Activated gamma-delta T cell treated with anti-CD3 and anti-CD28 coated beads, Interleukin-2, amount 50 U/mL, for 16 hours (primary cell): ENCODE measurements at regions not wholly inside any gene's neighbourhood (a gene's known extent, or its start where the extent isn't known, plus 50 kb on each side); places are given as distances from the start of the nearest gene placed in this dataset.
"Not testable (repeated sequence)": the region's sequence is repeated elsewhere in the genome, so short reads cannot be mapped to it uniquely, and the experiment has no call there.

ENCODE experiments used
- DNase-seq: peaks from one replicate; pipeline ENCODE4 v3.0.0-alpha.2; 2020; ENCODE audit warnings: low read depth

- DNase-seq: not testable (repeated sequence)
Observed at GRCh38 chr6:11452106-11452505, 85.4 kb upstream of the TMEM170B start.

DNA sequence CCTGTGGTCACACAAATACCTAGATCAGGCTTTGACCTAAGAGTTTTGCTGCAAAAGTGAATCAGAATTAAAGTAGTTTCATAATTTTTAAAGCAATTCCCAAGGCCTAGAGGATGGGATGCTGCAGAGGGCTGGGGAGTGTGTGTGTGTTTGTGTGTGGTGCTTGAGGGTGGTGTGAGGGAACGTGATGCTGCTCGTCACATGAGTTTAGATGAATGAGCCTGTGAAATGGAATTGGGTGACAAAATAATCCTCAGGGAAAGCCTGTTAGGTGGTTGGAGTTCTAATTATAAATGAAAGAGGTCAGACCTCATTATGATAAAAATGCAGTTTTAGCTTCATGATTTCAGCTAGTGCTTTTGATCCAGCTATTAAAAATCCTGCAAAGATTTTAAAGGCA, 87.5 kb upstream of the TMEM170B start:
- DNase-seq: no peak

DNA sequence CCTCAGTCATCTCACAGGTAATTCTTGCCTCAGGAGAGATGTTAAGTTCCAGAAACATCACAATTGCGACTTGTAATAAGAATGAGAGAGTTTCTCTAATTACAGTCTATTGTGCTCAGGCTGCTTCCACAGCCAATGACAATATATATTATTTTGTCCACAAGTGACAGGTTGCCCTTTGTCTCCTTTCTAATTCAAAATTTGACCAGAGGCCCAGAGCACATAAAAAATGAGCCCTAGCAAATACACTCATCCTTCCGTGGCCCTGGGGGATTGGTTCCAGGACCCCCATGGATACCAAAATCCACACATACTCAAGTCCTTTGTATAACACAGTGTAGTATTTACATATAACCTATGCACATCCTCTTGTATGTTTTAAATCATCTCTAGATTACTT, 88.1 kb upstream of the TMEM170B start:
- no peak for DNase-seq

GRCh38 chr6:11448038-11448437, 89.5 kb upstream of the TMEM170B start:
- DNase-seq: no peak

GRCh38 chr6:11447265-11447664, 90.3 kb upstream of the TMEM170B start:
- no peak for DNase-seq

GRCh38 chr6:11445146-11445545, 92.4 kb upstream of the TMEM170B start:
- DNase-seq: no peak

GRCh38 chr6:11443125-11443524, 94.4 kb upstream of the TMEM170B start:
- not testable (repeated sequence) for DNase-seq

- no peak for DNase-seq
Observed at GRCh38 chr6:11442495-11442894, 95.1 kb upstream of the TMEM170B start.

GRCh38 chr6:11439876-11440275, 97.7 kb upstream of the TMEM170B start:
- DNase-seq: no peak

- DNase-seq: no peak
Observed at GRCh38 chr6:11439017-11439420, 98.5 kb upstream of the TMEM170B start.

- no peak for DNase-seq
Observed at GRCh38 chr6:11437824-11438459, 99.6 kb upstream of the TMEM170B start.

GRCh38 chr6:11436508-11437096, 100.9 kb upstream of the TMEM170B start:
- no peak for DNase-seq

GRCh38 chr6:11434565-11435326, 102.8 kb upstream of the TMEM170B start:
- DNase-seq: no peak

GRCh38 chr6:11433860-11434259, 103.7 kb upstream of the TMEM170B start:
- DNase-seq: no peak

DNA sequence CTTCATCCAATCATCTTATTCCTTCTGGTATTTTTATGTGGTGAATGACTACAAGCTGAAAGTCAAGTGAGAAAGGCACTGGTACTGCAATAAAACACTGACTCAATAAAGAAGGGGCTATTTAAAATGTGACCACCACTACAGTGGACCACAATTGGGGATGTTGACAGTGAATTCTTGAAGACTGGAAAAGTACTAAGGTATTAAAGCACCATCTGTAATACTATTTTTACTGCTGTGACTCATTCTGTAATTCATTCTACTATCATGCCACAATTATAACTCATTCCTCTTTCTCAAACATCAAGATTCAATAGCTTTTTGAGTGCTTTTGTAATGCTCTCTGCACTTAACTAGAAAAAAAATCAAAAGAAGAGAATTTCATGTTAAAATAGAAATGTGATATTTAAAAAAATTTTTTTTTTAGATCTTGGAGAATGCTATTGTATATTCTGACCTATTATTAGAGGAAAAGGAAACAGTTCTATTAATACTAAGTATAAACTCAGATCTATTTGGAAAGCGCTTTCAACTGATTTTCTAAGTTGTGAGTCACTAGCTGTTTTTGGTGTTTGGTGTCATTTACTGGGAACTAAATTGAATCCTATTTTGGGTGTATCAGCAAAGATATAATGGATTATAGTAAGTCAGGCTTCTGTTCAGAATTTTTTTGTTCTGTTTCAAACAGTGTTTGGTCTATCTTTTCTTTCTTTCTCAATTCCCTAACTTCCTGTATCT, 104.7 kb upstream of the TMEM170B start:
- no peak for DNase-seq

DNA sequence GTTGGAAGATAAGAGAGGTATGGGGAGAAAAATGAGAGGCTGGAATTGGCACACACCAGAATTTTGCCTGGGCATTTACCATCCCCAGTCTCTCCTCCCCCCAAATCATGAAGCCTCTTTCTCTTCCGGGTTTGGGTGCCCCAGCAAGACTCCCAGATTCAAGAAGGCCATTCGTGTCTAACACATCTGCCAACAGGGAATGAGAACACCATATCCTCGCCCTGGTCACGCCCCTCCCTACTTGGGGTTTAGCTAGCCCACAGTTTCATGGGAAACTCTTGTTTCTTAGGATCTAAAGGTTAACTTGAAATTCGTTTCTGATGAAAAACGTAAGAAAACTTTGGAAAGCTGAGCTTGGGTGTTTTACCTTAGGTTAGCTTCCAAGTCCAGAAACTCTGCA, 105.5 kb upstream of the TMEM170B start:
- DNase-seq: no peak

DNA sequence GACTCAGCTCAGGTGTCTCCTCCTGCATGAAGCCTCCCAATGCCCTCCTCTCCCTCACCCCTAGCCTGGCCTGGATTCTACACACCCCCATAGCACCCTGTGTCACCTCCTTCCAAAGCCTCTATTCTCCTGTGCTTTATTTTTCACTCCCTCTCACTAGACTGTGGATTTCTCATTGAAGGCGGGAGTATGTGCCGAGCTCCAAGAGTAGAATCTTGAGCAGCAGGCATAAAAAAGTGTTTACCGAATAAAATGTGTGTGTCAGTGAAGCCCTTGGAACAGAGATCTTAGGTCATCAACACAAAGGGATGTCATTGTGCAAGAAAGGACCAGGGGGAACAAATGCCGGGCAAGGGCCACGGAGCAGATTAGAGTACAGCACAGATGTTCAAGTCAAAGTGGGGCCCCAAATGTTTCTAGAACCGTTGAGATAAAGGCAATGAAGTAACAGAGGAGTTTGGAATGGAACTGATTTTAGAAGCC, 106.1 kb upstream of the TMEM170B start:
- DNase-seq: no peak

GRCh38 chr6:11430036-11430435, 107.5 kb upstream of the TMEM170B start:
- DNase-seq: no peak

- no peak for DNase-seq
Observed at GRCh38 chr6:11429577-11429976, 108.0 kb upstream of the TMEM170B start.

DNA sequence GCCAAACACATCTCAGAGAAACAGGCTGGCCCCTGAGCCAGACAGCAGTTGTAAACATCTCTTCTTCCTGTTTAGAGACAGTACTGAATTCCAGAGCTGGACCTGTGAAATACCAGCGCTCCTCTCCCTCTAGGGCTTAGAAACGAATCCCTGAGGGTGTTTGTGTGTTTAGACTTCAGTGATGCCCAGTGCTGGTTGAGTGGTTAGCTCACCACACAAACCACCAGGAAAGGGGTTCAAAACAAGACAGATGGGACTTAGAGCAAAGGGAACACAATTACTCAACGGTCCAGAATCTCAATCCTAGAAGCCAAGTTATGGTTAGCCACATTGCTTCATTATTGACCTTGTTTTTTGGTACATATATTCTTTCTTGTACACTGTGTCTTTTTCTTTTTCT, 108.7 kb upstream of the TMEM170B start:
- no peak for DNase-seq

DNA sequence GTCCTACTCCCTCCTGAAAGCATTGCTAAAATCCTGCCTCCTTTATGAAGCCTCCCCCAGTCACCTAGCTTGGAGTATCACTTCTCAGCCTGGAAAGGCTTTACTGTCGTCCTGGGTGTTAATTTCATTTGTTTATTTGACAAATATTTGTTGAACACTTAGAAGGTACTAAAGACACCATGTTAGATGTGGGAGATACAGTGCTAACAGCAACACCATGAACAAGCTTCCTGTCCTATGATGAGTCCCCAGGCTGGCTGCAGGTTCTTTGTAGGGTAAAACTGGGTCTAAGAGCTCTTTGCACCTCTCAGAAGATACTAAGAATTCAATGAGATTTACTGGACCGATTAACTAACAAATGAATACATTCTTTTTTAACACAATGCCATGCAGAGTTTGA, 109.2 kb upstream of the TMEM170B start:
- no peak for DNase-seq

GRCh38 chr6:11427723-11428245, 109.8 kb upstream of the TMEM170B start:
- DNase-seq: no peak
